B cell (primary cell): ENCODE measurements at regions not wholly inside any gene's neighbourhood (a gene's known extent, or its start where the extent isn't known, plus 50 kb on each side); places are given as distances from the start of the nearest gene placed in this dataset.

ENCODE experiments used
- ATAC-seq: fragments of 200-7000 bp; cut with Tn5 transposase; one replicate; pipeline ENCODE4 v1.10.0; 2021; ENCODE audit warnings: low read depth, mild to moderate bottlenecking, moderate number of reproducible peaks, moderate library complexity
- CTCF ChIA-PET: fragments of 350-600 bp; sonication (Branson Sonifier 250); formaldehyde crosslinking; loops from one replicate; lab custom pipeline; 2021; ENCODE audit warnings: antibody characterized with exemption, inconsistent platforms; lab: Charles Lee
- POLR2A ChIA-PET: fragments of 350-600 bp; sonication (Branson Sonifier 250); formaldehyde crosslinking; loops from one replicate; lab custom pipeline; 2021; ENCODE audit warnings: antibody characterized with exemption; lab: Charles Lee
- DNase-seq: peaks from one replicate; pipeline ENCODE4 v3.0.0; 2013
- H2AFZ ChIP-seq: 2 replicates; pipeline ENCODE4 v1.6.1; 2012; ENCODE audit warnings: mild to moderate bottlenecking, low read depth, low read length; ENCODE audit not compliant: insufficient read depth, poor library complexity, severe bottlenecking
- H3K27ac ChIP-seq, 2 donors: 1 replicate in 1 of 2; 2 replicates in 1 of 2; pipeline ENCODE4 v1.5.1; 2012 to 2013; ENCODE audit warnings: low read length in 2 of 2, mild to moderate bottlenecking in 2 of 2, moderate library complexity in 1 of 2
- H3K27me3 ChIP-seq, 4 experiments: fragments of 200-600 bp in 1 of 4; sonication (generic) in 1 of 4; replicated peaks in 1 of 4; 1 replicate in 2 of 4; 2 replicates in 2 of 4; pipeline versions ENCODE4 v1.6.1 to v1.7.0; 2013 to 2016; ENCODE audit warnings: low read length in 3 of 4, mild to moderate bottlenecking in 2 of 4, mixed read lengths in 1 of 4, moderate library complexity in 1 of 4; ENCODE audit not compliant: insufficient read depth in 4 of 4, control insufficient read depth in 3 of 4; ENCODE audit errors: control extremely low read depth in 1 of 4
- H3K36me3 ChIP-seq, 2 experiments: replicated peaks in 1 of 2; 1 replicate in 1 of 2; 2 replicates in 1 of 2; pipeline versions ENCODE4 v1.6.1 to v1.7.1; 2013; ENCODE audit warnings: low read length in 1 of 2; ENCODE audit not compliant: insufficient read depth in 2 of 2, control insufficient read depth in 1 of 2; ENCODE audit errors: control extremely low read depth in 1 of 2, extremely low read depth in 1 of 2
- H3K4me1 ChIP-seq, 2 donors: fragments of 200-600 bp in 1 of 2; sonication (generic) in 1 of 2; 1 replicate in 1 of 2; 2 replicates in 1 of 2; pipeline versions ENCODE4 v1.5.1 to v1.6.1; 2013 to 2017; ENCODE audit warnings: low read length in 2 of 2; ENCODE audit not compliant: control insufficient read depth in 2 of 2, insufficient read depth in 2 of 2
- H3K4me2 ChIP-seq: replicated peaks from 2 replicates; pipeline ENCODE3; 2012; ENCODE audit warnings: mild to moderate bottlenecking, low read depth, low read length; ENCODE audit not compliant: poor library complexity, severe bottlenecking
- H3K4me3 ChIP-seq, 5 experiments: fragments of 200-600 bp in 1 of 5; sonication (generic) in 1 of 5; 1 replicate in 3 of 5; 2 replicates in 2 of 5; pipeline versions ENCODE4 v1.5.1 to v1.7.0; 2011 to 2016; ENCODE audit warnings: low read length in 4 of 5, mild to moderate bottlenecking in 4 of 5, low read depth in 2 of 5, control low read depth in 1 of 5, moderate library complexity in 1 of 5; ENCODE audit not compliant: insufficient read depth in 1 of 5; ENCODE audit errors: control extremely low read depth in 1 of 5, extremely low read depth in 1 of 5
- H3K79me2 ChIP-seq: fragments of 200-600 bp; sonication (generic); one replicate; pipeline ENCODE4 v1.6.0; 2016; ENCODE audit warnings: low read length; ENCODE audit not compliant: control insufficient read depth, insufficient read depth
- H3K9ac ChIP-seq: fragments of 200-600 bp; sonication (generic); 2 replicates; pipeline ENCODE4 v1.6.1; 2017; ENCODE audit warnings: mild to moderate bottlenecking, low read length, moderate library complexity
- H3K9me3 ChIP-seq, 3 donors: one replicate each; pipeline versions ENCODE4 v1.6.1 to v1.7.1; 2013; ENCODE audit warnings: low read length in 2 of 3; ENCODE audit not compliant: control insufficient read depth in 2 of 3, insufficient read depth in 1 of 3; ENCODE audit errors: control extremely low read depth in 1 of 3
- H4K20me1 ChIP-seq: 2 replicates; pipeline ENCODE4 v1.6.0; 2012; ENCODE audit warnings: mild to moderate bottlenecking, low read length; ENCODE audit not compliant: insufficient read depth, control insufficient read depth, poor library complexity, severe bottlenecking
- H3K27ac Mint-ChIP-seq: one replicate; pipeline ENCODE4 v1.8.0; 2021; ENCODE audit warnings: mixed read lengths
- H3K27me3 Mint-ChIP-seq: one replicate; pipeline ENCODE4 v1.8.0; 2021; ENCODE audit warnings: mixed read lengths
- H3K4me1 Mint-ChIP-seq: one replicate; pipeline ENCODE4 v1.8.0; 2021; ENCODE audit warnings: mixed read lengths
- H3K4me3 Mint-ChIP-seq: one replicate; pipeline ENCODE4 v1.8.0; 2021; ENCODE audit warnings: mixed read lengths
- H3K9me3 Mint-ChIP-seq: one replicate; pipeline ENCODE4 v1.8.0; 2022; ENCODE audit warnings: mixed read lengths; ENCODE audit not compliant: insufficient read depth
- CTCF ChIP-seq: fragments of 200-600 bp; IDR thresholded peaks from one replicate; pipeline ENCODE4 v1.8.0; 2022; ENCODE audit warnings: antibody characterized with exemption, mild to moderate bottlenecking
- EZH2 ChIP-seq: IDR thresholded peaks from 2 replicates; pipeline ENCODE4 v1.6.1; 2012; ENCODE audit warnings: borderline replicate concordance, low read depth, mild to moderate bottlenecking, moderate library complexity, low read length; ENCODE audit not compliant: insufficient read depth, poor library complexity, severe bottlenecking
- WGBS: methylation state at CpG from one replicate; pipeline ENCODE4 v1.1.5; 2013; ENCODE audit warnings: missing lambda C conversion rate; ENCODE audit not compliant: insufficient coverage; 5-methylcytosine and 5-hydroxymethylcytosine counted together
- intact Hi-C: fragments of 100-400 bp; cut with micrococcal nuclease; formaldehyde crosslinking; loops from one replicate; pipeline ENCODE4 v1.10.0; 2022

GRCh38 chr3:43180027-43180426 lies 74.1 kb upstream of the POMGNT2 start:
- H3K4me3 ChIP-seq = peak overlapping the region in 1 of 5 experiments; percentile 18
- H2AFZ ChIP-seq = peak overlapping the region; percentile 70
- peak overlapping the region; percentile 29 for H3K9ac ChIP-seq
- H3K4me2 ChIP-seq = peak overlapping the region; percentile 63
- intact Hi-C loops = no loop called here
- no peaks in the 10 kb centered on the region for H3K27me3 ChIP-seq
- H3K4me1 ChIP-seq = peaks cover 29 to 37% of the 10 kb centered on the region in 2 donors
- no peaks in the 10 kb centered on the region for H3K9me3 ChIP-seq
- TF ChIP-seq EZH2 = no peak
- H3K9me3 Mint-ChIP-seq = no peaks in the 10 kb centered on the region
- ChIA-PET CTCF (interaction anchor here (1.5 kb wide), 1 partner anchor 17 kb away, joined by 4 read pairs; no protein-coding TSS in a partner anchor), POLR2A (no interaction called here)
- 0% methylated on average over 2 of the region's 4 CpGs for WGBS
- ATAC-seq (peak; percentile 57), DNase-seq (peak; percentile 17)
- H3K27ac Mint-ChIP-seq = peak overlapping the region; percentile 18
- peak overlapping the region in 1 of 2 donors; percentile 43 for H3K27ac ChIP-seq
- no peaks in the 10 kb centered on the region for H4K20me1 ChIP-seq
- no peaks in the 10 kb centered on the region for H3K79me2 ChIP-seq
- peak overlapping the region; percentile 57 for H3K4me3 Mint-ChIP-seq
- peaks cover 37% of the 10 kb centered on the region for H3K4me1 Mint-ChIP-seq
- H3K27me3 Mint-ChIP-seq = no peaks in the 10 kb centered on the region
- H3K36me3 ChIP-seq = no peaks in the 10 kb centered on the region

- Mint-ChIP-seq H3K4me1 (peaks cover 37% of the 10 kb centered on the region), H3K4me3 (peak overlapping the region; percentile 23), H3K9me3 (no peaks in the 10 kb centered on the region), H3K27me3 (no peaks in the 10 kb centered on the region), H3K27ac (no peak overlapping the region)
- whole genome bisulfite sequencing = 73% methylated on average over 9 of the region's 10 CpGs
- no peak overlapping the region for H3K9ac ChIP-seq
- H3K4me3 ChIP-seq = no peak overlapping the region
- TF ChIP-seq CTCF = no peak
- TF ChIP-seq EZH2 = no peak
- intact Hi-C loops = no loop called here
- no peak overlapping the region for H3K27ac ChIP-seq
- H2AFZ ChIP-seq = no peak overlapping the region
- CTCF ChIA-PET = no interaction called here
- peaks cover 0 to 3% (median 0%) of the 10 kb centered on the region in 3 donors for H3K9me3 ChIP-seq
- peaks cover 29 to 37% of the 10 kb centered on the region in 2 donors for H3K4me1 ChIP-seq
- peak overlapping the region; percentile 6 for H3K4me2 ChIP-seq
- H4K20me1 ChIP-seq = no peaks in the 10 kb centered on the region
- no peaks in the 10 kb centered on the region for H3K27me3 ChIP-seq
- DNase-seq = no peak
- POLR2A ChIA-PET = no interaction called here
- H3K79me2 ChIP-seq = no peaks in the 10 kb centered on the region
- no peak for ATAC-seq
- no peaks in the 10 kb centered on the region for H3K36me3 ChIP-seq
Measured at GRCh38 chr3:43178891-43179366, 73.0 kb upstream of the POMGNT2 start.
